ENCODE measurements at regions not wholly inside any gene's neighbourhood (a gene's known extent, or its start where the extent isn't known, plus 50 kb on each side); places are given as distances from the start of the nearest gene placed in this dataset.

DNA sequence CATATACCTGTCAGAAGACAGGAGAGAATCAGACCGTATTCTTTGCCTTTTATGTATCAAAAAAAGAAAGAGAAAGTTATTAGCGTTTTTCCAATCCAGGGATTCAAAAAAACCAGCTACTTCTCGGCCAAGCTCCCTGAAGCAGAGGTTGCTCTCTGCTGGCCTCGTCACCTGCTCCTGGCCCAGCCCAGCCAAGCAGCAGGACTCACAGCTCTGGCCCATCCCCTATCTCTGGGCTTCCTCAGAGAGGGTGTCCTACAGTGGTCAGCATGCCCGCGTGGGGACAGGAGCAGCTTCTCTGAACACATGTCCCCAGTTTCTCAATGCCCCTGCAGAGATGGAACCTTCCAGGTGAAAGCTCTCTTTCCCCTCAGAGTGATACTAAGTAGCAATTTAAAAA is 209.0 kb downstream of the URI1 start:
- FAIRE-seq (no peak), ATAC-seq (no peak), DNase-seq (ENCODE audit: extremely low read depth in 1 of 4, low spot score in 3 of 4) (no peak)
- 0 out of 2 replicates have a peak, but pooled peaks cover 3% of the 10 kb centered on the region for H4K20me1 ChIP-seq (replicated peaks; ENCODE audit: control insufficient read depth, insufficient read depth, low read length)
- H3K36me3 ChIP-seq (ENCODE audit: control insufficient read depth, insufficient read depth, low read length) = no peaks in the 10 kb centered on the region
- intact Hi-C loops (cut with micrococcal nuclease) (no loop called here), in situ Hi-C loops (cut with MboI) (no loop called here)
- WGBS (ENCODE audit: insufficient coverage, low coverage, missing lambda C conversion rate) = 6% methylated on average over 5 of the region's 6 CpGs
- BruUV-seq (replicated peaks) = no TSS peak
- ChIA-PET CTCF (ENCODE audit: low intra/inter-chr PET ratio) (no interaction called here), POLR2A (interaction anchor here (0.6 kb wide), 1 partner anchor 401 kb away, joined by 4 read pairs; no protein-coding TSS in a partner anchor)
- no peaks in the 10 kb centered on the region for H3K79me2 ChIP-seq (ENCODE audit: control insufficient read depth, insufficient read depth, low read length)
- no peak overlapping the region for H3K4me3 ChIP-seq
- H3K9me1 ChIP-seq (ENCODE audit: control insufficient read depth, insufficient read depth, low read length) = no peaks in the 10 kb centered on the region
- TF ChIP-seq ETV1 (tag; conservative IDR thresholded peaks at IDR 0.05; ENCODE audit: low read depth) (no peak), ELF1 (tag; IDR thresholded peaks at IDR 0.05) (no peak), HNRNPL (IDR thresholded peaks at IDR 0.05; ENCODE audit: low read depth, low read length) (no peak), FOXK1 (CRISPR knock-in tag; IDR thresholded peaks at IDR 0.05; ENCODE audit: borderline replicate concordance) (no peak)
- no peak overlapping the region for H2AFZ ChIP-seq (ENCODE audit: low read depth, low read length)
- H3K9me3 ChIP-seq (replicated peaks; ENCODE audit: control insufficient read depth, insufficient read depth, low read depth, low read length) = no peaks in the 10 kb centered on the region
- H3K9ac ChIP-seq (ENCODE audit: insufficient read depth in 1 of 2, low read depth in 2 of 2, low read length in 2 of 2) = no peak overlapping the region
- no peaks in the 10 kb centered on the region for H3K4me1 ChIP-seq (replicated peaks in 1 of 2; ENCODE audit: control insufficient read depth in 2 of 2, insufficient read depth in 2 of 2, low read length in 2 of 2)
- no peak overlapping the region for H3K4me2 ChIP-seq (ENCODE audit: insufficient read depth, low read length)
- H3K27me3 ChIP-seq (ENCODE audit: control insufficient read depth in 2 of 2, insufficient read depth in 2 of 2, low read length in 2 of 2) = peaks cover 11 to 39% of the 10 kb centered on the region in 2 experiments; a peak in 4 of 5 replicates
- no peak overlapping the region for H3K27ac ChIP-seq (ENCODE audit: extremely low read depth, low read depth, low read length)

GRCh38 chr19:30152510-30153291 is 210.7 kb downstream of the URI1 start:
- ChIA-PET CTCF (ENCODE audit: low intra/inter-chr PET ratio) (no interaction called here), POLR2A (interaction anchor here (0.7 kb wide), 1 partner anchor 47 kb away, joined by 3 read pairs; no protein-coding TSS in a partner anchor)
- intact Hi-C loops (cut with micrococcal nuclease) = no loop called here
- no peak overlapping the region for H3K27ac ChIP-seq (ENCODE audit: extremely low read depth, low read depth, low read length)
- H3K79me2 ChIP-seq (ENCODE audit: control insufficient read depth, insufficient read depth, low read length) = no peaks in the 10 kb centered on the region
- no peak overlapping the region for H3K9ac ChIP-seq (ENCODE audit: insufficient read depth in 1 of 2, low read depth in 2 of 2, low read length in 2 of 2)
- BruUV-seq (replicated peaks) = no TSS peak
- no peaks in the 10 kb centered on the region for H3K4me1 ChIP-seq (replicated peaks in 1 of 2; ENCODE audit: control insufficient read depth in 2 of 2, insufficient read depth in 2 of 2, low read length in 2 of 2)
- no peak overlapping the region for H3K4me3 ChIP-seq
- H3K36me3 ChIP-seq (ENCODE audit: control insufficient read depth, insufficient read depth, low read length) = no peaks in the 10 kb centered on the region
- H2AFZ ChIP-seq (ENCODE audit: low read depth, low read length) = no peak overlapping the region
- in situ Hi-C loops (cut with MboI) = no loop called here
- H3K9me1 ChIP-seq (ENCODE audit: control insufficient read depth, insufficient read depth, low read length) = no peaks in the 10 kb centered on the region
- no peak for ATAC-seq
- no peaks in the 10 kb centered on the region for H3K9me3 ChIP-seq (replicated peaks; ENCODE audit: control insufficient read depth, insufficient read depth, low read depth, low read length)
- DNase-seq (ENCODE audit: extremely low read depth in 1 of 4, low spot score in 3 of 4) = no peak
- H4K20me1 ChIP-seq (replicated peaks; ENCODE audit: control insufficient read depth, insufficient read depth, low read length) = 0 out of 2 replicates have a peak, but pooled peaks cover 3% of the 10 kb centered on the region
- FAIRE-seq = no peak
- WGBS (ENCODE audit: insufficient coverage, low coverage, missing lambda C conversion rate) = under 1% methylated on average over 10 of the region's 10 CpGs
- H3K27me3 ChIP-seq (ENCODE audit: control insufficient read depth in 2 of 2, insufficient read depth in 2 of 2, low read length in 2 of 2) = peaks cover 11 to 44% of the 10 kb centered on the region in 2 experiments; a peak in 4 of 5 replicates
- no peak overlapping the region for H3K4me2 ChIP-seq (ENCODE audit: insufficient read depth, low read length)
- TF ChIP-seq JUN (IDR thresholded peaks at IDR 0.05; ENCODE audit: borderline replicate concordance, low read depth, low read length) (no peak), JUN (CRISPR knock-in tag; IDR thresholded peaks at IDR 0.05; ENCODE audit: borderline replicate concordance) (no peak), RBFOX2 (IDR thresholded peaks at IDR 0.05; ENCODE audit: low read depth, low read length) (no peak)
- TF ChIP-seq, protein P1, sequence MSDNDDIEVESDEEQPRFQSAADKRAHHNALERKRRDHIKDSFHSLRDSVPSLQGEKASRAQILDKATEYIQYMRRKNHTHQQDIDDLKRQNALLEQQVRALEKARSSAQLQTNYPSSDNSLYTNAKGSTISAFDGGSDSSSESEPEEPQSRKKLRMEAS (CRISPR knock-in tag; IDR thresholded peaks at IDR 0.05) = no peak

Measured in K562 (cell line).